HCT116 (cell line): ENCODE measurements at regions not wholly inside any gene's neighbourhood (a gene's known extent, or its start where the extent isn't known, plus 50 kb on each side); places are given as distances from the start of the nearest gene placed in this dataset.

Experiments used
- CEBPB ChIP-seq: IDR thresholded peaks from 2 replicates; pipeline ENCODE4 v1.6.1; 2012; ENCODE audit warnings: low read depth
- CTCF ChIP-seq, 3 experiments: fragments of 200-600 bp in 1 of 3; sonication (generic) in 1 of 3; IDR thresholded peaks in 2 of 3; conservative IDR thresholded peaks in 1 of 3; 2 replicates each; pipeline ENCODE4 v1.5.1; 2012 to 2017; ENCODE audit warnings: low read depth in 2 of 3, low read length in 2 of 3, antibody characterized with exemption in 1 of 3, borderline replicate concordance in 1 of 3, control low read depth in 1 of 3, mild to moderate bottlenecking in 1 of 3, mixed read lengths in 1 of 3, mixed run types in 1 of 3, moderate library complexity in 1 of 3; ENCODE audit not compliant: insufficient read depth in 1 of 3
- EZH2phosphoT487 ChIP-seq: fragments of 200-600 bp; IDR thresholded peaks from 2 replicates; pipeline ENCODE4 v1.6.1; 2018; ENCODE audit warnings: antibody characterized with exemption, borderline replicate concordance
- JUND ChIP-seq: IDR thresholded peaks from 2 replicates; pipeline ENCODE4 v1.6.1; 2012
- POLR2A ChIP-seq: IDR thresholded peaks from 2 replicates; pipeline ENCODE4 v1.7.0; 2011; ENCODE audit warnings: borderline replicate concordance; ENCODE audit not compliant: insufficient read depth, insufficient read length; ENCODE audit errors: extremely low read depth
- RAD21 ChIP-seq: IDR thresholded peaks from 2 replicates; pipeline ENCODE4 v1.6.1; 2012; ENCODE audit warnings: low read depth, mild to moderate bottlenecking
- SIN3A ChIP-seq: IDR thresholded peaks from 2 replicates; pipeline ENCODE4 v1.6.1; 2012; ENCODE audit warnings: low read depth

- no peak for TF ChIP-seq SIN3A
- TF ChIP-seq RAD21, result no peak
- peak; percentile 48 for TF ChIP-seq JUND
- TF ChIP-seq CEBPB, result no peak
- TF ChIP-seq CTCF (IDR thresholded peaks at IDR 0.05 in 2 of 3, conservative IDR thresholded peaks at IDR 0.05 in 1 of 3; ENCODE audit: borderline replicate concordance in 1 of 3, insufficient read depth in 1 of 3, low read depth in 2 of 3, low read length in 2 of 3), result no peak
- no peak for TF ChIP-seq EZH2phosphoT487
- TF ChIP-seq POLR2A, result no peak
These were observed 213.1 kb upstream of the STXBP5 start for GRCh38 chr6:146990821-146991798.
